GM12878 (cell line): ENCODE measurements at regions not wholly inside any gene's neighbourhood (a gene's known extent, or its start where the extent isn't known, plus 50 kb on each side); places are given as distances from the start of the nearest gene placed in this dataset.
A peak's percentile ranks its signal among the peaks of the same experiment; 100 is the strongest.

ENCODE experiments used
- ATAC-seq: fragments of 200-7000 bp; cut with Tn5 transposase; 3 replicates; pipeline ENCODE4 v1.9.1; 2020; ENCODE audit warnings: mild to moderate bottlenecking, moderate library complexity
- BruUV-seq: library from RNA; stranded (reverse); fragments of 400-500 nt; replicated peaks from 2 replicates; lab custom pipeline; 2021; lab: Mats Ljungman, UMichigan
- CTCF ChIA-PET: fragments of 300-600 bp; sonication (Branson Sonifier 250); formaldehyde crosslinking; extraction: SDS; loops from one replicate; lab custom pipeline; 2021; ENCODE audit warnings: inconsistent platforms; lab: Yijun Ruan, JAX
- POLR2A ChIA-PET: fragments of 350-600 bp; formaldehyde crosslinking; extraction: SDS; loops from one replicate; lab custom pipeline; 2021; ENCODE audit warnings: inconsistent platforms; lab: Charles Lee
- RAD21 ChIA-PET: fragments of 300-600 bp; sonication (Branson Sonifier 250); formaldehyde crosslinking; loops from one replicate; lab custom pipeline; 2023; ENCODE audit warnings: antibody characterized with exemption; ENCODE audit not compliant: unreplicated experiment; lab: Charles Lee
- SMC1A ChIA-PET: fragments of 300-600 bp; sonication (Branson Sonifier 250); formaldehyde crosslinking; loops from one replicate; lab custom pipeline; 2023; ENCODE audit not compliant: unreplicated experiment, uncharacterized antibody; lab: Charles Lee
- DNase-seq: peaks from one replicate; pipeline ENCODE4 v3.0.0-alpha.2; 2011; ENCODE audit warnings: low read depth, low spot score
- FAIRE-seq: peaks from 3 replicates; lab custom pipeline; 2011; peaks lifted over from hg19 to GRCh38; lab: Jason Lieb, UNC
- H2AFZ ChIP-seq: 2 replicates; pipeline ENCODE4 v1.6.0; 2011; ENCODE audit warnings: low read depth, low read length, control low read depth; ENCODE audit not compliant: control insufficient read depth
- H3K27ac ChIP-seq: 2 replicates; pipeline ENCODE4 v1.5.1; 2011; ENCODE audit warnings: control low read depth; ENCODE audit not compliant: control insufficient read depth, insufficient read depth
- H3K27me3 ChIP-seq, 2 experiments: replicated peaks in 1 of 2; 2 replicates each; pipeline versions ENCODE4 v1.6.0 to v1.6.1; 2011; ENCODE audit warnings: low read length in 1 of 2; ENCODE audit not compliant: control insufficient read depth in 2 of 2, insufficient read depth in 2 of 2
- H3K36me3 ChIP-seq, 2 experiments: 2 replicates each; pipeline ENCODE4 v1.5.1; 2011; ENCODE audit warnings: low read length in 1 of 2; ENCODE audit not compliant: control insufficient read depth in 2 of 2, insufficient read depth in 2 of 2
- H3K4me1 ChIP-seq: 2 replicates; pipeline ENCODE4 v1.6.1; 2011; ENCODE audit warnings: mild to moderate bottlenecking, low read length, moderate library complexity, mixed read lengths; ENCODE audit not compliant: control insufficient read depth, insufficient read depth
- H3K4me2 ChIP-seq: 2 replicates; pipeline ENCODE4 v1.6.0; 2011; ENCODE audit warnings: control low read depth; ENCODE audit not compliant: control insufficient read depth, insufficient read depth
- H3K4me3 ChIP-seq: fragments of 200-600 bp; sonication (generic); 2 replicates; pipeline ENCODE4 v1.5.1; 2016
- H3K79me2 ChIP-seq: 2 replicates; pipeline ENCODE4 v1.6.0; 2011; ENCODE audit warnings: low read length; ENCODE audit not compliant: control insufficient read depth, insufficient read depth
- H3K9ac ChIP-seq: 2 replicates; pipeline ENCODE4 v1.8.0; 2011; ENCODE audit warnings: low read length, control low read depth, mixed read lengths; ENCODE audit not compliant: control insufficient read depth, insufficient read depth
- H3K9me3 ChIP-seq: replicated peaks from 3 replicates; pipeline ENCODE4 v1.5.1; 2011; ENCODE audit warnings: mild to moderate bottlenecking, low read length; ENCODE audit not compliant: control insufficient read depth, insufficient read depth
- H4K20me1 ChIP-seq: 2 replicates; pipeline ENCODE4 v1.6.0; 2011; ENCODE audit not compliant: control insufficient read depth, insufficient read depth
- NFIC ChIP-seq: IDR thresholded peaks from 2 replicates; pipeline ENCODE4 v1.6.1; 2012; ENCODE audit warnings: low read depth, mild to moderate bottlenecking, inconsistent platforms, low read length, moderate library complexity
- NFYA ChIP-seq: IDR thresholded peaks from 2 replicates; pipeline ENCODE4 v1.6.1; 2011; ENCODE audit warnings: low read depth, mild to moderate bottlenecking, low read length, improper control_type of control experiment, borderline replicate concordance
- POLR2AphosphoS2 ChIP-seq: IDR thresholded peaks from 2 replicates; pipeline ENCODE4 v1.6.1; 2011; ENCODE audit warnings: low read depth, mild to moderate bottlenecking, low read length, improper control_type of control experiment, moderate library complexity
- POU2F2 ChIP-seq: IDR thresholded peaks from 3 replicates; pipeline ENCODE4 v1.6.1; 2011; ENCODE audit warnings: low read depth, mild to moderate bottlenecking, low read length, borderline replicate concordance
- SP1 ChIP-seq: IDR thresholded peaks from one replicate; pipeline ENCODE4 v1.6.1; 2011; ENCODE audit warnings: low read depth, low read length
- SPI1 ChIP-seq: IDR thresholded peaks from 2 replicates; pipeline ENCODE4 v1.6.1; 2011; ENCODE audit warnings: low read depth, mild to moderate bottlenecking, low read length, moderate library complexity, borderline replicate concordance; ENCODE audit not compliant: insufficient read depth
- TCF7 ChIP-seq: IDR thresholded peaks from 2 replicates; pipeline ENCODE4 v1.6.1; 2014; ENCODE audit warnings: antibody characterized with exemption, borderline replicate concordance
- USF2 ChIP-seq: IDR thresholded peaks from 2 replicates; pipeline ENCODE4 v1.6.1; 2011; ENCODE audit warnings: low read depth, low read length, improper control_type of control experiment, borderline replicate concordance
- WGBS: methylation state at CpG from one replicate; pipeline ENCODE4 v1.1.6; 2016; ENCODE audit warnings: low lambda C conversion rate; ENCODE audit not compliant: insufficient replicate concordance, insufficient coverage; ENCODE audit errors: missing lambda C conversion rate; 5-methylcytosine and 5-hydroxymethylcytosine counted together
- in situ Hi-C: fragments of 300-500 bp; cut with MboI; formaldehyde crosslinking; loops from 9 replicates; pipeline ENCODE4 v1.14.3; 2018; ENCODE audit warnings: mixed read lengths
- intact Hi-C: fragments of 100-400 bp; cut with micrococcal nuclease; formaldehyde crosslinking; loops from one replicate; pipeline ENCODE4 v1.14.2; 2022; ENCODE audit not compliant: unreplicated experiment

- Histone ChIP-seq H3K4me1 (no peaks in the 10 kb centered on the region), H2AFZ (no peak overlapping the region), H3K4me3 (no peak overlapping the region), H3K9me3 (no peaks in the 10 kb centered on the region), H3K79me2 (no peaks in the 10 kb centered on the region), H3K9ac (no peak overlapping the region), H3K36me3 (no peaks in the 10 kb centered on the region), H3K27ac (no peak overlapping the region), H3K4me2 (no peak overlapping the region), H3K27me3 (no peaks in the 10 kb centered on the region; a peak in 2 of 4 replicates), H4K20me1 (no peaks in the 10 kb centered on the region)
- SMC1A ChIA-PET, result no interaction called here
- no peak for DNase-seq
- in situ Hi-C loops (no loop called here), intact Hi-C loops (no loop called here)
- FAIRE-seq, result no peak
- ATAC-seq, result no peak
- RAD21 ChIA-PET, result no interaction called here
- POLR2A ChIA-PET, result interaction anchor here (0.6 kb wide), 1 partner anchor 581 kb away, joined by 3 read pairs; no protein-coding TSS in a partner anchor
- CTCF ChIA-PET, result interaction anchor here (0.8 kb wide), 1 partner anchor 17 kb away, joined by 3 read pairs; no protein-coding TSS in a partner anchor
- TF ChIP-seq TCF7 (no peak), SP1 (no peak), NFYA (no peak), POU2F2 (no peak), POLR2AphosphoS2 (no peak), SPI1 (peak; percentile 15; the same call in 1 of the 2 replicates), USF2 (no peak), NFIC (no peak)
- BruUV-seq, result no TSS peak
- 1% methylated on average over 4 of the region's 4 CpGs for WGBS
Observed at GRCh38 chr10:63836666-63837442, 315.7 kb downstream of the REEP3 start.
